Prostate gland (tissue), 2 donors: ENCODE measurements at regions not wholly inside any gene's neighbourhood (a gene's known extent, or its start where the extent isn't known, plus 50 kb on each side); places are given as distances from the start of the nearest gene placed in this dataset.

ENCODE experiments used
- DNase-seq: peaks from one replicate; pipeline ENCODE4 v3.0.0-alpha.2; 2019; ENCODE audit warnings: low spot score
- H3K27ac ChIP-seq, 2 donors: fragments of 200-600 bp; sonication (generic); 2 replicates each; pipeline ENCODE4 v1.5.1; 2017 to 2019
- H3K27me3 ChIP-seq: fragments of 200-600 bp; sonication (generic); replicated peaks from 2 replicates; pipeline ENCODE4 v1.5.1; 2019; ENCODE audit not compliant: insufficient read depth
- H3K36me3 ChIP-seq, 2 donors: fragments of 200-600 bp; sonication (generic); 1 replicate in 1 of 2; 2 replicates in 1 of 2; pipeline versions ENCODE4 v1.5.1 to v1.8.1; 2017 to 2019
- H3K4me1 ChIP-seq: fragments of 200-600 bp; sonication (generic); replicated peaks from 2 replicates; pipeline ENCODE4 v1.5.1; 2019
- H3K4me3 ChIP-seq, 2 donors: fragments of 200-600 bp; sonication (generic); 2 replicates each; pipeline ENCODE4 v1.5.1; 2017 to 2019
- H3K9me3 ChIP-seq: fragments of 200-600 bp; sonication (generic); 2 replicates; pipeline ENCODE4 v1.5.1; 2017
- CTCF ChIP-seq, 4 experiments: fragments of 200-600 bp in 2 of 4; fragments of 450-650 bp in 2 of 4; sonication (generic) in 2 of 4; IDR thresholded peaks; 1 replicate in 3 of 4; 2 replicates in 1 of 4; pipeline ENCODE4 v1.5.1; 2016 to 2019; ENCODE audit warnings: antibody characterized with exemption in 4 of 4, mild to moderate bottlenecking in 2 of 4, moderate library complexity in 2 of 4
- POLR2A ChIP-seq: fragments of 450-650 bp; IDR thresholded peaks from one replicate; pipeline ENCODE4 v1.6.1; 2016; ENCODE audit warnings: antibody characterized with exemption, mild to moderate bottlenecking
- POLR2AphosphoS5 ChIP-seq: sonication (generic); formaldehyde crosslinking; IDR thresholded peaks from one replicate; pipeline ENCODE4 v1.6.1; 2017; ENCODE audit warnings: antibody characterized with exemption
- WGBS: methylation state at CpG from one replicate; pipeline ENCODE4 v1.1.5; 2018; 5-methylcytosine and 5-hydroxymethylcytosine counted together
- intact Hi-C: fragments of 100-400 bp; cut with DNase I; formaldehyde crosslinking; loops from one replicate; pipeline ENCODE4 v1.14.2; 2022

GRCh38 chr1:72885017-72885416 lies 602.7 kb upstream of the NEGR1 start:
- H3K27ac ChIP-seq, result no peak overlapping the region
- no peak for DNase-seq
- no peaks in the 10 kb centered on the region for H3K9me3 ChIP-seq
- 27% methylated on average over 1 of the region's 1 CpG for WGBS
- no peaks in the 10 kb centered on the region for H3K27me3 ChIP-seq
- no peak for TF ChIP-seq POLR2AphosphoS5
- H3K36me3 ChIP-seq, result no peaks in the 10 kb centered on the region
- H3K4me1 ChIP-seq, result no peaks in the 10 kb centered on the region
- intact Hi-C loops, result no loop called here
- H3K4me3 ChIP-seq, result no peak overlapping the region

GRCh38 chr1:72869873-72870272 lies 587.5 kb upstream of the NEGR1 start:
- no peak for DNase-seq
- intact Hi-C loops, result no loop called here
- TF ChIP-seq CTCF (IDR thresholded peaks at IDR 0.05), result no peak
- TF ChIP-seq POLR2A, result no peak
- no peak for TF ChIP-seq POLR2AphosphoS5

GRCh38 chr1:72869441-72869840 lies 587.1 kb upstream of the NEGR1 start:
- TF ChIP-seq CTCF (IDR thresholded peaks at IDR 0.05), result no peak
- no peak for TF ChIP-seq POLR2A
- no peak for TF ChIP-seq POLR2AphosphoS5
- Histone ChIP-seq H3K27me3 (no peaks in the 10 kb centered on the region), H3K4me1 (no peaks in the 10 kb centered on the region), H3K4me3 (no peak overlapping the region), H3K36me3 (no peaks in the 10 kb centered on the region), H3K9me3 (no peaks in the 10 kb centered on the region), H3K27ac (no peak overlapping the region)
- intact Hi-C loops, result no loop called here
- DNase-seq, result no peak

More at GRCh38 chr1:72869873-72870272, 587.5 kb upstream of the NEGR1 start:
- H3K27ac ChIP-seq, result no peak overlapping the region
- H3K27me3 ChIP-seq, result no peaks in the 10 kb centered on the region
- no peak overlapping the region for H3K4me3 ChIP-seq
- H3K36me3 ChIP-seq, result no peaks in the 10 kb centered on the region
- no peaks in the 10 kb centered on the region for H3K4me1 ChIP-seq
- H3K9me3 ChIP-seq, result no peaks in the 10 kb centered on the region

DNA sequence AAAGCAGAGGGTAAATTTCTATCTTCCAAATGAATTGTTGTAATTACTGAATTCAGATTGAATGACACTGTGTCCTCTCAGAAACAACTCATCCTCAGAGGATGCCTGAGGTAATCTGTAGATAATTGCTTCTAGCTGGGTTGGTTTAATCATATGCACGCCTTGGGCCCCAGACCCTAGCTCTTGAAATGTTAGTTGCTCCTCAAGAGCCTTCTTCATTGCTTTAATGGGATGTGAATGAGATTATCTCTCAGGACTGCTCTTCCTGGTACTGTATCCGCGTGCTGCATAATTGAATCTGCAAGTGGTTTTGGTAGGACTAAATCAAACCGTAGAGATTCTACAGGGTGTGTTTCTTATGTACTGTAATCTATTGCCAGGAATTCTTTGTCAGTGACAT lies 569.3 kb upstream of the NEGR1 start:
- Histone ChIP-seq H3K4me3 (no peak overlapping the region), H3K27me3 (no peaks in the 10 kb centered on the region), H3K9me3 (no peaks in the 10 kb centered on the region), H3K4me1 (no peaks in the 10 kb centered on the region), H3K27ac (no peak overlapping the region), H3K36me3 (no peaks in the 10 kb centered on the region)
- intact Hi-C loops, result no loop called here
- DNase-seq, result no peak
- TF ChIP-seq POLR2AphosphoS5, result no peak
- no peak for TF ChIP-seq POLR2A
- no peak for TF ChIP-seq CTCF (IDR thresholded peaks at IDR 0.05)
- 76% methylated on average over 4 of the region's 4 CpGs for WGBS

DNA sequence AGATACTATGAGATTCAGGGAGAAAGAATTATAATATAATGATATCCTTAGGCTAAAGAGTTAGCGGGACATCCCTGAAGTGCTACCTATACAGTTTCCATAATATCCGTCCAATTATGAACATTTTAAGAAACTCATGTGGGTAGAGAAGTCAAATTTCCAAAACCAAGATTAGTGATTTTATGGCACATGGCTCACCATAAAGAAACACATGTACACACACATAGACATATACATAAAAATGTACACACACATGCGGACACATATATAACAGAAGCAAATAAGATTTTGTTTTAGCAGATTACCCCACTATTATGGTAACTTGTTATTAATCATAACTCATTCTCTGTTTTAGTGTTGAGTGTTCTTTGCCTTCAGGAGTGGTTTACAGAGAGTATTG lies 566.7 kb upstream of the NEGR1 start:
- Histone ChIP-seq H3K36me3 (no peaks in the 10 kb centered on the region), H3K27ac (no peak overlapping the region), H3K4me3 (no peak overlapping the region), H3K27me3 (no peaks in the 10 kb centered on the region), H3K4me1 (no peaks in the 10 kb centered on the region), H3K9me3 (no peaks in the 10 kb centered on the region)
- TF ChIP-seq CTCF (IDR thresholded peaks at IDR 0.05) (no peak), POLR2A (no peak), POLR2AphosphoS5 (no peak)
- intact Hi-C loops, result loop anchor here (10.0 kb wide), 1 partner anchor 224 kb away; no protein-coding TSS in a partner anchor
- no peak for DNase-seq
- WGBS, result 93% methylated on average over 3 of the region's 3 CpGs
